HepG2 (cell line): ENCODE measurements at regions not wholly inside any gene's neighbourhood (a gene's known extent, or its start where the extent isn't known, plus 50 kb on each side); places are given as distances from the start of the nearest gene placed in this dataset.

Source experiments
- ARNT ChIP-seq: fragments of 450-650 bp; IDR thresholded peaks from 2 replicates; pipeline ENCODE4 v1.6.1; 2017
- FOXO4 ChIP-seq: sonication (generic); formaldehyde crosslinking; conservative IDR thresholded peaks from 2 replicates; pipeline ENCODE4 v1.8.1; 2023; ENCODE audit warnings: missing genetic modification reagents
- MTA3 ChIP-seq: sonication (generic); formaldehyde crosslinking; IDR thresholded peaks from 2 replicates; pipeline ENCODE4 v1.4.0; 2020; ENCODE audit warnings: missing genetic modification reagents
- MYNN ChIP-seq: sonication (generic); formaldehyde crosslinking; IDR thresholded peaks from 2 replicates; pipeline ENCODE4 v1.4.0; 2020; ENCODE audit warnings: mild to moderate bottlenecking, low read depth, missing genetic modification reagents
- NR2C2 ChIP-seq: sonication (generic); formaldehyde crosslinking; IDR thresholded peaks from 2 replicates; pipeline ENCODE4 v1.4.0; 2020; ENCODE audit warnings: missing genetic modification reagents, mild to moderate bottlenecking, moderate library complexity, borderline replicate concordance
- PAWR ChIP-seq: sonication (generic); formaldehyde crosslinking; IDR thresholded peaks from 2 replicates; pipeline ENCODE4 v1.4.0; 2020; ENCODE audit warnings: missing genetic modification reagents, mild to moderate bottlenecking, borderline replicate concordance
- PITX1 ChIP-seq: sonication (generic); formaldehyde crosslinking; IDR thresholded peaks from 2 replicates; pipeline ENCODE4 v1.5.1; 2020; ENCODE audit warnings: mild to moderate bottlenecking, missing genetic modification reagents
- POGK ChIP-seq: sonication (generic); formaldehyde crosslinking; conservative IDR thresholded peaks from 2 replicates; pipeline ENCODE4 v1.8.0; 2022; ENCODE audit warnings: mild to moderate bottlenecking, moderate library complexity, missing genetic modification reagents
- RBFOX2 ChIP-seq: fragments of 200-400 bp; formaldehyde crosslinking; IDR thresholded peaks from 2 replicates; pipeline ENCODE4 v1.6.1; 2017; ENCODE audit warnings: low read depth, mild to moderate bottlenecking, low read length
- SRSF9 ChIP-seq: fragments of 200-400 bp; formaldehyde crosslinking; IDR thresholded peaks from 2 replicates; pipeline ENCODE4 v1.6.1; 2018; ENCODE audit warnings: borderline replicate concordance, mild to moderate bottlenecking, low read depth, low read length; ENCODE audit not compliant: insufficient read depth, poor library complexity, severe bottlenecking
- TCF12 ChIP-seq, 2 experiments: fragments of 450-650 bp in 1 of 2; sonication (generic) in 1 of 2; formaldehyde crosslinking in 1 of 2; IDR thresholded peaks; 2 replicates each; pipeline versions ENCODE4 v1.6.1 to v1.8.0; 2017 to 2022; ENCODE audit warnings: antibody characterized with exemption in 1 of 2, mild to moderate bottlenecking in 1 of 2, missing genetic modification reagents in 1 of 2, moderate library complexity in 1 of 2
- TFAP4 ChIP-seq: sonication (generic); IDR thresholded peaks from 2 replicates; pipeline ENCODE4 v1.6.1; 2016; ENCODE audit warnings: low read depth, borderline replicate concordance
- ZBTB34 ChIP-seq: sonication (generic); formaldehyde crosslinking; IDR thresholded peaks from 2 replicates; pipeline ENCODE4 v1.8.0; 2022; ENCODE audit warnings: mild to moderate bottlenecking, missing genetic modification reagents
- ZBTB42 ChIP-seq: sonication (generic); formaldehyde crosslinking; IDR thresholded peaks from 2 replicates; pipeline ENCODE4 v1.5.0; 2020; ENCODE audit warnings: mild to moderate bottlenecking, missing genetic modification reagents
- ZFAT ChIP-seq: sonication (generic); formaldehyde crosslinking; conservative IDR thresholded peaks from 2 replicates; pipeline ENCODE4 v1.8.1; 2023; ENCODE audit warnings: missing genetic modification reagents, inconsistent platforms
- ZKSCAN1 ChIP-seq: fragments of 150-350 bp; IDR thresholded peaks from 2 replicates; pipeline ENCODE4 v1.6.1; 2014; ENCODE audit warnings: low read length
- ZNF253 ChIP-seq: sonication (generic); formaldehyde crosslinking; IDR thresholded peaks from 2 replicates; pipeline ENCODE4 v1.8.0; 2022; ENCODE audit warnings: mild to moderate bottlenecking, missing genetic modification reagents, borderline replicate concordance
- ZNF275 ChIP-seq: sonication (generic); formaldehyde crosslinking; IDR thresholded peaks from 2 replicates; pipeline ENCODE4 v1.8.0; 2022; ENCODE audit warnings: missing genetic modification reagents, mild to moderate bottlenecking, inconsistent platforms, borderline replicate concordance
- ZNF282 ChIP-seq: fragments of 450-650 bp; IDR thresholded peaks from 2 replicates; pipeline ENCODE4 v1.6.1; 2018; ENCODE audit not compliant: partially characterized antibody
- ZNF326 ChIP-seq: sonication (generic); formaldehyde crosslinking; IDR thresholded peaks from 2 replicates; pipeline ENCODE4 v1.4.0; 2020; ENCODE audit warnings: missing genetic modification reagents, borderline replicate concordance
- ZNF432 ChIP-seq: sonication (generic); formaldehyde crosslinking; IDR thresholded peaks from 2 replicates; pipeline ENCODE4 v1.5.0; 2020; ENCODE audit warnings: missing genetic modification reagents, mild to moderate bottlenecking, borderline replicate concordance
- ZNF552 ChIP-seq: sonication (generic); formaldehyde crosslinking; IDR thresholded peaks from 2 replicates; pipeline ENCODE4 v1.9.0; 2022; ENCODE audit warnings: missing genetic modification reagents, mild to moderate bottlenecking, borderline replicate concordance
- ZNF607 ChIP-seq: sonication (generic); formaldehyde crosslinking; IDR thresholded peaks from 2 replicates; pipeline ENCODE4 v1.5.1; 2020; ENCODE audit warnings: missing genetic modification reagents, mild to moderate bottlenecking, borderline replicate concordance
- ZNF7 ChIP-seq: IDR thresholded peaks from 2 replicates; pipeline ENCODE4 v1.6.1; 2016; ENCODE audit warnings: missing biosample characterization, missing genetic modification reagents

GRCh38 chr7:45972629-45973312, 51.7 kb upstream of the IGFBP3 start (continued):
- TF ChIP-seq FOXO4 (no peak), TCF12 (IDR thresholded peaks at IDR 0.05) (no peak), TCF12 (CRISPR knock-in tag; IDR thresholded peaks at IDR 0.05) (no peak), TFAP4 (peak; percentile 27; the same call in 1 of the 2 replicates), ZNF275 (no peak), ZNF7 (no peak), ZNF326 (CRISPR knock-in tag) (no peak), ARNT (no peak), ZBTB34 (CRISPR knock-in tag) (no peak), ZKSCAN1 (no peak), ZNF607 (CRISPR knock-in tag) (no peak), POGK (CRISPR knock-in tag) (no peak), MTA3 (CRISPR knock-in tag) (no peak), ZFAT (no peak), SRSF9 (no peak), MYNN (CRISPR knock-in tag) (0 out of 2 replicates have a peak, but pooled peaks have one; percentile 49), RBFOX2 (no peak; the same call in 1 of the 2 replicates), ZNF282 (no peak), PAWR (CRISPR knock-in tag) (no peak), ZNF432 (CRISPR knock-in tag) (no peak), NR2C2 (CRISPR knock-in tag) (peak; percentile 45; the same call in 1 of the 2 replicates), ZNF253 (no peak), PITX1 (CRISPR knock-in tag) (no peak), ZBTB42 (CRISPR knock-in tag) (no peak), ZNF552 (no peak)
